ENCODE measurements at regions not wholly inside any gene's neighbourhood (a gene's known extent, or its start where the extent isn't known, plus 50 kb on each side); places are given as distances from the start of the nearest gene placed in this dataset.
"Not testable (repeated sequence)": the region's sequence is repeated elsewhere in the genome, so short reads cannot be mapped to it uniquely, and the experiment has no call there.

DNA sequence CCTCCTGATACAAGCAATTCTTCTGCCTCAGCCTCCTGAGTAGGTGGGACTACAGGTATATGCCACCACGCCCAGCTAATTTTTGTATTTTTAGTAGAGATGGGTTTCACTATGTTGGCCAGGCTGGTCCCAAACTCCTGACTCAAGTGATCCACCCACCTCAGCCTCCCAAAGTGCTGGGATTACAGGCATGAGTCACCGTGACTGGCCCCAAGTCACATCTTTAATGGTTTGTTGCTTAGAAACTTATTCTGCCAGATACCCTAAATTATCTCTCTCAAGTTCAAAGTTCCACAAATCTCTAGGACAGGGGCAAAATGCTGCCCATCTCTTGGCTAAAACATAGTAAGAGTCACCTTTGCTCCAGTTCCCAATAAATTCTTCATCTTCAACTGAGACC lies 444.1 kb upstream of the HSF2 start:
- TF ChIP-seq, protein P1, sequence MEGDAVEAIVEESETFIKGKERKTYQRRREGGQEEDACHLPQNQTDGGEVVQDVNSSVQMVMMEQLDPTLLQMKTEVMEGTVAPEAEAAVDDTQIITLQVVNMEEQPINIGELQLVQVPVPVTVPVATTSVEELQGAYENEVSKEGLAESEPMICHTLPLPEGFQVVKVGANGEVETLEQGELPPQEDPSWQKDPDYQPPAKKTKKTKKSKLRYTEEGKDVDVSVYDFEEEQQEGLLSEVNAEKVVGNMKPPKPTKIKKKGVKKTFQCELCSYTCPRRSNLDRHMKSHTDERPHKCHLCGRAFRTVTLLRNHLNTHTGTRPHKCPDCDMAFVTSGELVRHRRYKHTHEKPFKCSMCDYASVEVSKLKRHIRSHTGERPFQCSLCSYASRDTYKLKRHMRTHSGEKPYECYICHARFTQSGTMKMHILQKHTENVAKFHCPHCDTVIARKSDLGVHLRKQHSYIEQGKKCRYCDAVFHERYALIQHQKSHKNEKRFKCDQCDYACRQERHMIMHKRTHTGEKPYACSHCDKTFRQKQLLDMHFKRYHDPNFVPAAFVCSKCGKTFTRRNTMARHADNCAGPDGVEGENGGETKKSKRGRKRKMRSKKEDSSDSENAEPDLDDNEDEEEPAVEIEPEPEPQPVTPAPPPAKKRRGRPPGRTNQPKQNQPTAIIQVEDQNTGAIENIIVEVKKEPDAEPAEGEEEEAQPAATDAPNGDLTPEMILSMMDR (IDR thresholded peaks at IDR 0.05), result not testable (repeated sequence)
- not testable (repeated sequence) for TF ChIP-seq POLR2A (IDR thresholded peaks at IDR 0.05)

Measured in stomach (tissue), 4 donors.